ACHN (cell line): ENCODE measurements at regions not wholly inside any gene's neighbourhood (a gene's known extent, or its start where the extent isn't known, plus 50 kb on each side); places are given as distances from the start of the nearest gene placed in this dataset.
"Not testable (repeated sequence)": the region's sequence is repeated elsewhere in the genome, so short reads cannot be mapped to it uniquely, and the experiment has no call there.

ENCODE experiments used
- DNase-seq: peaks from one replicate; pipeline ENCODE4 v3.0.0-alpha.2; 2015
- in situ Hi-C: cut with HindIII; loops from 2 replicates; pipeline ENCODE4 v1.10.0; 2017; ENCODE audit warnings: low sequenced_read_pairs, low pct_ligation_motif_present, low pct_unique_long_range_greater_than_20kb

GRCh38 chr5:172533399-172534228 lies 79.3 kb upstream of the SH3PXD2B start:
- in situ Hi-C loops, result no loop called here
- DNase-seq, result no peak

DNA sequence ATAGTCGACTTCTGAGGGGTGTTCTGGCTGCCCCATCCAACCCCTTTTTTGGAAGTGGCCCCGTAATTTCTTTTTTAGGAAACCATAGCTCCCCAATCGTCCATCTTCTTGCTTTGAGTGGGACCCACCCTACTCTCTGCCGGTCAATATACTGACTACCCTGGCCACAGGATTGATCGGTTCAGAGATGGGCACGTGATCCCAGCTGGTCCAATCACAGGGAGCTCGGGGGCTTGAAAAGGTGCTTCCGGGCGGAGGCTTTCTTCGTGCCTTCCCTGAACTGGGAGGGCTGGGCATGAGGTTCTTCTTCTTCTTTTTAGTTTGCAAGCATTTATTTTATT lies 78.7 kb upstream of the SH3PXD2B start:
- DNase-seq, result no peak
- in situ Hi-C loops, result no loop called here

- in situ Hi-C loops, DNase-seq: not testable (repeated sequence)
Measured at GRCh38 chr5:172532439-172532838, 78.1 kb upstream of the SH3PXD2B start.

DNA sequence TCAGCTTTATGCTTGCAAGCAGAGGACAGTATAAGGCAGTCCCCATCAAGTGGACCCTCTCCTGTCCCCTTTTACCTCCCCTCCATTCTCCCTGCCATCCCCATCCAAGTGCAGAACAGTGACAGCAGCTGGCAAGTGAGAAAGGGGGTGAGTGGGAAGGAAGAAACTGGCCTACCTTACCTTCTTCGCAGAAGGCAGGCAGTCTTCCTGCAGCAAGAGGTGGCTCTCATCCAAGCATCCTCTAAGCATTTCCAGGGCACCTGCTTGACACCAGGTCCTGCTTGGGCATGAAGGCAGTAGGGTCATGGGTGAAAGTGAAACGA lies 77.3 kb upstream of the SH3PXD2B start:
- DNase-seq, result no peak

DNA sequence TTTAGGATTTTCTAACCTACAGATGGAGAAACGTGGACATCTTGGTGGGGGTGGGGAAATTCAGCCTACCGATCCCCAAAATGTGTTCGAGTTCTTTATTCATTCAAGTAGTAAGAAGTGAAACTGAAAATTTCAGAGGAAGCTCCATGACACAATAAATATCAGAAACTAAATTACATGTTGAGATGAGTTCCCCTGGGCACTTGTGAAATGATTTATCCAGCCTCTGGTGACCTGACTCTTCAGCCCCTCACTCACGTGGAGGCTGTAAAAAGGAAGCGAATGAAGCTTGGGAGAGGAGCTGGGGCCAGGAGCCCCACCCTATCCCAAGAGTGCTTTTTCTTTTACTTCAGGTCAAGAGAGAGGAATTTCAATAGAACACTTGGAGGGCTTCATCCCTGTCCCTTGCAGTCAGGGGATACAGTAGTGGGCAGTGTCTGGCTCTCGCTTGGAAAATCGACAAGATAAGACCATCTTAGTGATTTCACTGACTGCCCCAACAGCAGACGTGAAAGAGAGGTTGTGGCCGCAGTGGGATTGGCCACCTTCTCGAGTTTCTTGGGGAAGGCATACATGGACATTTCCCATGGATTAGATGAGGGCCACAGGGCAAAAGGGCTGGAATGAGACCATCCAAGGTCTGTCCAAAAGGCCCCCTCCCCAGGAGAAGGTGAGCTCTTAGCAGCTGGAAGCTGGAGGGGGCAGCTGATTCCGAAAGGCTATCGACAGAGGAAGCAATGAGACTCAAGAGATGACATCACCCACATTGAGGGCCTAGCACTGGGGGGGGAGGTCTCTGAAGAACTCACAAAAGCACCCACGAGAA lies 76.8 kb upstream of the SH3PXD2B start:
- in situ Hi-C loops, result no loop called here
- no peak for DNase-seq

More for the DNA sequence above, 77.3 kb upstream of the SH3PXD2B start:
- in situ Hi-C loops, result no loop called here

- DNase-seq, result no peak
- in situ Hi-C loops, result no loop called here
Measured at GRCh38 chr5:172530406-172530805, 76.1 kb upstream of the SH3PXD2B start.

GRCh38 chr5:172529896-172530295 lies 75.6 kb upstream of the SH3PXD2B start:
- in situ Hi-C loops, result no loop called here
- no peak for DNase-seq

DNA sequence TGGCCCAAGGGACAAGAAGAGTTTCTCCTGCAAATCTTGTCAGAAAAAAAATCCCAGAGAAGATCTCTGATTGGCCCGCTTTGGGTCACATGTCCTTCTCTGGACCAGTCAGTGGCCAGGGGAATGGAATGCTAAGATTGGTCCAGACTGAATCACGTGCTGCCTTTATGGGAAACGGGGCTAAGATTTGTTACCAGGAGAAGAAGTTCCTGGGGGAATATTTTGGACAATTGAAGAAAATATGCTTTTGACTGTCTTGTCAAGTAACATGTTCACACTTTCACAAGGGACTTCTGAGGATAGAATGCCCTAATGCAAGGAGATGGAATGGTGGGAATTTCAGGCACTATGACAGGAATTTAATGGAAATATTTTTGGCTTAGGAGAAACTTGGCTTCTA lies 74.1 kb upstream of the SH3PXD2B start:
- in situ Hi-C loops, result no loop called here
- no peak for DNase-seq

DNA sequence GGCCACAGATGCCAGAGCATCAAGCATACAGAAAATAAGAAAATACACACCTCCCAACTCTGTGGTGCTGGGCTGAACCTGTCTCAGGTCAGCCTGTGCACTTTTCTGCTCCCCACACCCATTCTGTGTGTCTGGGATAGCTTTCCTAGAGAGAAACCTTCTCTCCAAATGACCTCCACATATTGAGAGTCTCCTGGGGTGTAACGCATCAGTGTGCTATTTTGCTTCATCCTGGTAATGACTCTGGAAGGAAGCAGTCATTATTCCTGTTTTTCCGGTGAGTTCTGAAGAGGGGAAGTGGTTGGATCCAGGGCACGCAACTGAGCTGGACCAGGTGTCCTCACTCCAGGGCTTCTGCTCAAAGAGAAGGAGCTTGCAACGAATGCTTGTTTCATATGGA lies 73.2 kb upstream of the SH3PXD2B start:
- in situ Hi-C loops, result no loop called here
- DNase-seq, result no peak

DNA sequence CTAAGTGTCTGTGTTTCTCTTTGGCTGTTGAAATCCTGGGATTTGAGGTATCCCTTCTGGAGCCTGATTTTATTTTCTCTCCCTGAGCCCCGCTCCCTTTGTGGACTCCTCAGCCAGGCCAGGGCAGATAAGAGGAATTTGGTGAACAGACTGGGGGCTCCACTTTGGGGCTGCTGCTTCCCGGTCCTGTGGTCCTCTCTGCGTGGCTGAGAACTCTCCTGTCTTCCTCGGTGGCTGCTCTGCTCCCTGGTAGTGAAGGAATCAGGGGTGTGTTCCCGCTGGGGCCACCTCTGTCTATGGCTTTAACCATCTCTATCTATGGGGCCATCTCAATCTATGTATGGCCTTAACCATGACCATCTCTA lies 71.7 kb upstream of the SH3PXD2B start:
- DNase-seq, result no peak
- in situ Hi-C loops, result no loop called here

- DNase-seq, result no peak
- in situ Hi-C loops, result no loop called here
Measured at GRCh38 chr5:172525307-172525995, 71.1 kb upstream of the SH3PXD2B start.

DNA sequence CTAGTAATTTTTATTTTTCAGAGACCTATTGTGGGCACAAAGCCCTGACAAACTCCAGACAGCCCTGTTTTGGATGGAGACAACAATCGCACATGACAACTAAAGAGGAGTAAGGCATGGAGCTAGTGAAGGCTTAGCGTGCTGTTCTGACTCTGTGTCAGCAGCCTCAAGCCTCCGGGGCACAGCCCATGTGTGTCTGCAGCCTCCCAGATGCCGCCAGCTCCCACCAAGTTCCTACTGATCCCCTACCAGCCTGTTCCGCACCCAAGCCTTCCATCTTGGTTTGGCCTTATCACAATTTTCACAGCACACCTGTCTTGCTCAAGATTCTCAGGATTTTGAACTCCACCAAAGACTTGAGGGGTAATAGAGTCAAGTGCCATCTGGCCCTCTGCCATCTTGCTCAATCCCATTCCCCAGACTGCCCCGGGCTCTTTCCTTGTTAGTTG lies 70.3 kb upstream of the SH3PXD2B start:
- in situ Hi-C loops, result no loop called here
- DNase-seq, result no peak

DNA sequence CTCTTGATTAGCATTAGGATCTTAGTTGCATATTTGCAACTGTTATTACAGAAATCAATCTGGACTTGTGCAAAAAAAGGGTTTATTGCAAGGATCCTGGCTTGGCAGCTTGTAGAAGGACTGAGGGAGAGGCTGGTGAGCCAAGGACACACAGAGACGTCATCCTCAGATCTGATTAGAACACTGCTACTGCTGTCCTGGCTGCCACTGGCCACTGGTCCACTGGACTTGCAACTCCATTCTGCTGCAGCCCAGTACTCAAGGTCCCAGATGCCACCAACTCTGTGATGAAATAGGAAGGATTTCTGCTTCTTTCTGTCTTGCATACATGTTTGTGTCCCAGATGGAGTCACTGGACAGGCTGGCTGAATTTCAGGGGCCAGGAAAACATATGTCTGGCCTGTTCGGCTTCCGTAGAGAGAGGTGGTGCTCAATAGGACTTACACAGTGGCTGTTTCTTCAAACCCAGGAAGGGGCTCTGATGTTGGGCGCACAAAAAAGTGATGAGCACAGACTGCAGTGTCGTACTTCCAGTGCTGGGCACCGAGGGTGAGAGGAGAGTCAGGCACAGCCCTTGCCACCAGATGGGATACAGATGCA lies 68.9 kb upstream of the SH3PXD2B start:
- no peak for DNase-seq
- in situ Hi-C loops, result no loop called here

DNA sequence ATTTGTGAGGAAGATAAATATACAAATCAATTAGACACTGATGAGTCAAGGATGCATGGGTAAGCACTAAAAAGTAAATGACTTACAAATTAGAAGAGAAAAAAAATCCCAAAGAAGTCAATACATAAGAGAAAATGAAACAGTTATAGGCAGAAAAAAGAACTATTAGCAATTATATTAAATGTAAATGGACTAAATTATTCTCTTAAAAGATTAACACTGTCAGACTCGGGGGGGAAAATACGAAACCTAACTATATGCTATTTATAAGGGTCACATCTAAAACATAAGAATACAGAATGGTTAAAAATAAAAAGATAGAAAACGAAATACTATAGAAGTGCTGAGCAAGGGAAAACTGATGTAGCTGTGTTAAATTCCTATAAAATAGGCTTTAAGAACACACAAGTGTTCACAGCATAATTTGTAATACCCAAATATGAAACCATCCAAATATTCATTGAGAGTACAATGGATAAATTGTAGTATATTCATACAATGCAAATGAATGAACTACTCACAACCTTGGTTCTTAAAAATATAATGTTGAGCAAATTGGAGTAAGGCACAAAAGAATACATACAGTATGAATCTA lies 67.1 kb upstream of the SH3PXD2B start:
- in situ Hi-C loops, result no loop called here
- no peak for DNase-seq

GRCh38 chr5:172511952-172512351 lies 57.6 kb upstream of the SH3PXD2B start:
- no peak for DNase-seq
- in situ Hi-C loops, result no loop called here

DNA sequence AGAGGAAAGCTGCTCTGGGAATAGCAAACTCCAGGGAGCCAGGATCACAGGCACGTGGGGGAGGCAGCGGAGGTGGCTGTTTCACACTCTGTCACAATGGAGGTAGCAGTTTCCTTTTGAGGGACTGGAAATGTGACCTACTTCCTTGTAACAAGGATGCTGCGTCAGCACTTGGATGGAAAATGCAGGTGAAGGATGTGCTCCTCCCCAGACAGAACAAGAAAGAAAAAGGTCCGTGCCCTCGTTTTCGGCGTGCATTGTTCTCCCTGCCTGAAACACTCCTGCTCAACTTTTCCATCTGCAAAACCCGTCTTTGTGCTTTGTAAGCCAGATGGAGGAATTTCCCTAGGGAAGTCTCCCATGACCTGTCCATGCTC lies 55.1 kb upstream of the SH3PXD2B start:
- DNase-seq, result no peak

GRCh38 chr5:172508471-172509404 lies 54.4 kb upstream of the SH3PXD2B start:
- in situ Hi-C loops, result no loop called here
- DNase-seq, result no peak

More for the DNA sequence above, 55.1 kb upstream of the SH3PXD2B start:
- in situ Hi-C loops, result no loop called here

DNA sequence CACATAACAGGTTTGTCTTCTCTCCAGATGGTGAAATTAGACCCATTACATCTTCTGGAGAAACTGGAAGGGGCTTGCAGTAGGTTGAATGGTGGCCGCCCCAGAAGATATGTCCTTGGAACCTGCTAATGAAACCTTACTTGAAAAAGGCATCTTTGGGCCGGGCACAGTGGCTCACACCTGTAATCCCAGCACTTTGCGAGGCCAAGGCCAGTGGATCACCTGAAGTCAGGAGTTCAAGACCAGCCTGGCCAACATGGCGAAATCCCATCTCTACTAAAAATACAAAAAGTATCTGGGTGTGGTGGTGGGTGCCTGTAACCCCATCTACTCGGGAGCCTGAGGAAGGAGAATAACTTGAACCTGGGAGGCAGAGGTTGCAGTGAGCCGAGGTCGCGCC lies 53.2 kb upstream of the SH3PXD2B start:
- DNase-seq, in situ Hi-C loops: not testable (repeated sequence)
